NCI-H345 (cell line): ENCODE measurements at regions not wholly inside any gene's neighbourhood (a gene's known extent, or its start where the extent isn't known, plus 50 kb on each side); places are given as distances from the start of the nearest gene placed in this dataset.
"Not testable (repeated sequence)": the region's sequence is repeated elsewhere in the genome, so short reads cannot be mapped to it uniquely, and the experiment has no call there.

Experiments
- DNase-seq: peaks from one replicate; lab custom pipeline; 2025; lab: John Stamatoyannopoulos, UW

DNA sequence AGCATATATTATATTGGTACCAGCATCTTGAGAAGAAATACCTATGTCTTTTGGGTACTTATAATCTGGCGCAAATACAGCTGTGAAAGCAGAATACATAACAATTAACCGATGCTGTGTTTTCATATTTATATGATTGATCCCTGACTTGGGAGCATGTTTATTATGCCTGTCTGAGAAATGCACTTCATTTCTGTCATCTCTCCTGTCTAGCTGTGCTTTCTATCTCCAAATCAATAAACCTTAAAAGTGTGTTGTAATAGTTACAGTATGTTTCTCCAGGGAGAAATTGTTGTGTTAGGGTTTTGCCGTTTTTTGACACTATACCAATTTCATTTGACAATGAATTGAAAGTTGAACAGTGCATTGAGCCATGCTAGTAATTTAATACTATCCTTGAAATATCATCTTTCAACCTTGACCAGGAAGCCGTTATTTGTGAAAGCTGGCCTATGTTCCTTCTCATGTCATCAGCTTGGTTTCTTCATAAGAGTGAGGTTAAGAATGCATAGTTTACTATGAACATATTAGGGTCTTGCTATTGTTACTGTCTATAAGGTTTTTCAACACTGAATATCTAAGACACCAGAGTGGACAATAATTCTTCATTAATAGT is 206.2 kb upstream of the PCDH18 start:
- DNase-seq = no peak

DNA sequence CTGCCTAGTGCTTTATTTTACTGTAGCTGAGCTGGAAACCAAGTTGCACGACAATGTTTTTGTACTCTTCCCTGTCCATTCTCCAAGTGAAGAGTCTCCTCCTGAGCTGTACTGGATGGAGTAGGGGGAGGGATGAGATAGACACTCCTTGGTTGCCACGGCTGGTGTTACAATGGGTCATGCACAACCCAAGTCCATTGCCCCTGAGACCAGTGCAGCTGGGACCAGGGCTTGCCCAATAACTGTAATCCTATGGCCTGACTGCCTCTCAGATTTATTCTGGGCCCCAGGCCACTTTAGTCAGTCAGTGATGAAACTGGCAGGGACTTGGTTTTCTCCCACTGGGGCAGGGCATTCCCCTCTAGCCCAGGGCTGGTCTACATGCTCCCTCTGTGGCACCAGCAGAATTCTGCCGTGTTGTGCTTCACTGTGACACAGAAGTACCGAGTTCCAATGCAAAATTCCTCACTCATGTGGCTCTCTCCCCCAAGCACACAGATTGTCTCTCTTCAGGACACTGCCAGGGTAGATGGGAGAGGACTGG is 203.3 kb upstream of the PCDH18 start:
- no peak for DNase-seq

DNA sequence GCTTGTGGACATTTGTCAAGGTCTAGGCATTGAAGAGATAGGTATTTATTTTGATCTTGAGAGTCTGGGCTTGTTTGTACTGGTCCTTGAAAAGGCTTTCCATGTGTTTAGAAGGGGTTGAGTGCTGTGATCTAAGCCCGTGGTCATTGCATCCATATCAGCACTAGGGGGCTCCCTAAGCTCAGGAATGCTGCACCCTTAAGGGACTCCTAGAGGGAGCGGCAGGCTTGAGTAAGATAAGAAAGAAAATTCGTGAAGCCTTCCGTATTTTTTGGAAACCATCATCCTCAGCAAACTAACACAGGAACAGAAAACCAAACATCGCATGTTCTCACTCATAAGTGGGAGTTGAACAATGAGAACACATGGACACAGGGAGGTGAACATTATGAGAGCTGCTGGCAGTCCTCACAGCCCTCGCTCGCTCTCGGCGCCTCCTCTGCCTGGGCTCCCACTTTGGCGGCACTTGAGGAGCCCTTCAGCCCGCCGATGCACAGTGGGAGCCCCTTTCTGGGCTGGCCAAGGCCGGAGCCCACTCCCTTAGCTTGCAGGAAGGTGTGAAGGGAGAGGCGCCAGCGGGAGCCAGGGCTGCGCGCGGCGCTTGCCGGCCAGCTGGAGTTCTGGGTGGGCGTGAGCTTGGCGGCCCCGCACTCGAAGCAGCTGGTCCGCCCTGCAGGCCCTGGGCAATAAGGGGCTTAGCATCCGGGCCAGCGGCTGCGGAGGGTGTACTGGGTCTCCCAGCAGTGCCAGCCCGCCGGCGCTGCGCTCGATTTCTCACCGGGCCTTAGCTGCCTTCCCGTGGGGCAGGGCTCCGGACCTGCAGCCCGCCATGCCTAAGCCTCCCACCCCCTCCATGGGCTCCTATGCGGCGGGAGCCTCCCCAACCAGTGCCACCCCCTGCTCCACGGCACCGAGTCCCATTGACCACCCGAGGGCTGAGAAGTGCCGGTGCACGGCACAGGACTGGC is 201.2 kb upstream of the PCDH18 start:
- DNase-seq = not testable (repeated sequence)

DNA sequence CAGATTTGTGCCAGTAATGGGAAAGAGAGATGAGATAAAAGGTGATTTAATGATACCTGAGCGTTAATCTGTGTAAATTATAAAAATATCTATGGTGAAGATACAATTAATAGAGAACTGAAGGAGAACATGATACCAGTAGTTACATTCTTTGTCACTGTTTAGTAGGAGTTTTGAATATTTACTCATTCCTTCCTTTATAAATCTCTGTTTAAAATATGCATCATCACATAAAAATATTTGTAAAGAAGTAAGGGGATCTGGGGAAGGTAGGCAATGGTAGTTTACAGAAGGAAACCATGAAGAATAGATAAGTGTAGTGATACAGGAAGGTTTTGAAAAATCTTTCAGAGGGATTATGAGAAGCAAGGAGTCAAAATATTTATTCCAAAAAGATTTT is 190.6 kb upstream of the PCDH18 start:
- no peak for DNase-seq

DNA sequence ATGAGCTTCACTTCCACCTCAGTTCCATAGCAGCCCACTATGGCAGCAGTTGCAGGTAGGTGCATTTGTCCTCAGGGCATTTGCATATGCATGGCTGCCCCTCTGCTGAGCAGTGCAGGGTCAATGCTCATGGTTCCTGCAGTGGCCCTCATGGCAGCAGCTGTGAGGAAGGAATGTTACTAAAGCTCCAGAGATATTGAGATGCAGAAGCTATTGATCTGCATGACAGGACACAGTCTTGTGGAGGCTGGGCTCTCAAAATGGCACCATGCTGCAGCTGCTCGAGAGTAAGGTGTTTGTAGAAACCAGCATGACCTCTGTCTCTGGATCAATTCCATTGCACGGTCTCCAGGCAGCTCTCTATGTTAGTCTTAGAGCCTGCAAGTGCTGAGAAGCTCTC is 179.2 kb upstream of the PCDH18 start:
- no peak for DNase-seq

DNA sequence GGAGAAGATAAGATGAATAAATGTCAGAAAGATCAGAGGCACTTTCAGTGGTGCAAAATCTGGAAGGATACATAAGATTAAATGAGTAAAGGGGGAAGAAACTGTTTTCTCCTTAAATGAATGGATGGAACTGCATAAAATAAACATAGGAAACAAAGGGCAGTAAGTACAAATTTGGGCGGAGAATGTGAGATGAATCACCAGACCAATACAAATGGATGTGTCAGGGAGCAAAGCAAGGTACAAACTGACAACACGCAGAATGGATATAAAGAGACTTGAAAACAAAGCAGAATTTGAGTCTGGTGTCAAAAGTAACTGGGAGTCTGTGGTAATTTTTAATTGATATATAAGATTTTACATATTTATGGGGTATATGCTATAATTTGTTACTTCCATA is 175.3 kb upstream of the PCDH18 start:
- DNase-seq = no peak

DNA sequence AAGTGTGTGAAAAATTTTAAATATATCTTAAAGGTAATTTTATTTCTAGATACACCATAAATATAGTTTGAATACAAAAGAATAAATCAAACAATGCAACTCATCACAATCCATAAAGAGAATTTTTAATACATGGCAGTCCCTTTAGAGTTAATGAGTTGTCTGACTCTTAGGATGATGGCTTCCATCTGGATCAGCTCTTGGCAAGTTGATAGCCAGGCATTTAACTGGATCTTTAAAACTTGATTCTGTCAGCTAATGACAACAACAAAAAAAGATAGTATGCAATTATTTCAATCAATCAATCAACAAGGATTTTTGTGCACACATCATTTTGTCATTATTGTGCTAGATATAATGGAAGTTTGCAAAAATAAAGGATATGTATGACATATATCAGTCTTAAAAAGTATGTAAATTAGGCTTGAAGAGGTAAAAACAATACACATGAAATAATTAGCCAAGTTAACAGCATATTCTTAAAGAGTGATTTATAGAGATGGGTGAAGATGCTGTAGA is 174.9 kb upstream of the PCDH18 start:
- no peak for DNase-seq

DNA sequence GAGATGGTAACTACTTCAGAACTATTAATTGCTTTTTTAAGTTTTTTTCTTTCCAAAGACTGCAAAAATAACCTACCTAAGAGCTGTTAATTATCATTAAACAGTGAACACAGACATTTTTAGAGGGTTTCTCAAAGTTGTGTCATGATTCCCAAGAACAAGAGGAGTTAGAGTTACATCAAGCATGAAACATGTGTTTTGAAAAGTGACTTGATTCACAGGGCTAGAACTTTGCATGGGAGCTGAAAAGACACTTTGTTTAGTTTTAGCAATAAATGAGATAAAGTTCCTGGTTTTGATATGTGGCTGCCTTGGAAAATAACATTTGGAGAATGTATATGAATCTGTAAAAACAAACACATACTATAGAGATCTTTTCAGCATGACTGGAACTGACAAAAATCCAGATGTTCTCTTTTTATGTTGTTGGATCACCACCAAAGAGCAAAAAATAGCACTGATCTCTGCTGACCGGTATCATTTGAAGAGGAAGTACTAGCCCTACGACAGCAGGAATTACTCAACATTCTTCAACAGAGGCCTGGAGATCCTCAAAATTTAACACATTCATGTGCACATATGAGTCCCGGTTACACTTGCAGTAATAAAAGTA is 173.0 kb upstream of the PCDH18 start:
- no peak for DNase-seq

DNA sequence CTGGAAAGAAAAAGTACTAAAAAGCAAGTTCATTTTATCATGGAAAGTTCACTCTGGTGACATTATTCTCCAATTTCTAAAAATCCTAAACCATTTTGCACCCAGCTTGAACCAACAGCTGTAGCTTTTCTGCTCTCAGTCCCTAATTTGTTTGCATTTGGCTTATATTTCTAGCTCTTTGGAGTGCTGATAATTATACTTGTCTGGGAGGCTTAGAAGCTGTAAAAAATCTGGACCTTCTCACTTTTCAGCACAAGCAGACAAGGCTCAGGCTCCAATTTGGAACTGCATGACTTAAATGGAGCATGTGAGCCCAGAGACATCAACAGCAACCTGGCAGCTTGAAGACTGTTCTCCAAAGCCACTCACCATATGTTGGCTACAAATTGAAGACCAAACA is 170.9 kb upstream of the PCDH18 start:
- no peak for DNase-seq

DNA sequence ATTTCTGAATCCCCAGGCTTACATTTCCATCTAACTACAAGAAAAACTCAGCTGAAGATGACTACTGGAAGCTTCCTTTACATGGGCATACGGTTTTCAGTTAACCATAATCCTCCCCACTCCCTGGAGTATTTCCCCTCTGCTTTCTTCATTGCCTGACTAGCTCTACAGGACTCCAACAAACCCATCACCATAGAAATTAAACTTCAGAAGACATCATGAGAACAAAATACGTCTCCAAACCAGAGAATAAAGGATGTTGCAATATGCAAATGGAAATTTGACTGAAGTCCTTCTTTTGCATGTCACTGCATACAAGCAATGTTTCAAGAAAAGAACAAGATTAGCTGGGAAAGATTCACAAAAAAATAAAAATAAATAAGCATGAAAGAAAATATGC is 170.2 kb upstream of the PCDH18 start:
- DNase-seq = no peak

DNA sequence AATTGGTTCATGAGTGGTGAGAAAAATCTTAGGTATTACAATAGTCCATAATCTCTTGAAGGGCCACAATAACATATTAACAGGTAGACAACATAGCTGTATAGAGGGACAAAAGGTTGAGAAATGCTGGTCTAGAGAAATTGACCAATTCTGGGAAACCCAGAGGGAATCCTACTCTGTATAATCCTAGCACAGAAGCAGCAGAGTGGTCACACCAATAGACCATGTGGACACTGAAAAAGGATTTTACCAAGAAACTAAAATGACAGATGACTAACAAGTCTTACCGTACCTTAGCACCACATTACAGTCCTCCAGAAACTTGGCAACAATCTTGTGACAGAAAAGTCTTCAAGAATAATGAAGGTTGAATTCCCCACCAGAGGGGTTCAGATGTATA is 169.1 kb upstream of the PCDH18 start:
- no peak for DNase-seq

DNA sequence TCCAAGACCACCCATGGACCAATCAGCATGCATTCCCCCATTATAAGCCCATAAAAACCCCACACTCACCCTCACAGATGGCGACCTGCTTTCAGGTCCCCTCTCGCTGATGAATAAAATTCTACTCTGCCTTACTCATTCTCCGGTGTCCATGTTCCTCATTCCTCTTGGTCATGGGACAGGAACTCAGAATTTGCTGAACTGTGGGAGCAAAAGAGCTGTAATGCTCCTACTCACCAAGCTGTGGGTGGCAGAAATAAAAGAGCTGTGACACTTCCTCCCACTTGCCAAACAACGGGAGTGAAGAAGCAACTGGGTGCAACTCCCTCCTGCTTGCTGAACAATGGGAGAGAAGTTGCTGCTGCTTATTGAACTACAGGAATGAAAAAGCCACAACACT is 168.5 kb upstream of the PCDH18 start:
- DNase-seq = no peak

DNA sequence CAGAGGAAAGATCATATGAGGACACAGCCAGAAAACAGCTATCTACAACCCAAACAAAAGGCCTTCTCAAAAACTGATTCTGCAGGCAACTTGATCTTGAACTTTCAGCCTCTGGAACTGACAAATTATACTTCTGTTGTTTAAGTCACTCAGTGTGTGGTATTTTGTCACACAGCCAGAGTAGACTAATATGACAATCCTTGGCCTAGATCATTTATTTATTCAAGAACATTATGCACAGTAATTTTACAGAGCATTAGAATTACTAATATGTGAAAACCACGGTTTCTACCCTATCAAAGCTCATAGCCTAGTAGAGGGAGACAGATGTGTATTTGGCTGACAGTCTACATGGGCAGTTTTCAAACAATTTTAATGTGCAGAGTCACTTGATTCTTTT is 167.8 kb upstream of the PCDH18 start:
- no peak for DNase-seq

DNA sequence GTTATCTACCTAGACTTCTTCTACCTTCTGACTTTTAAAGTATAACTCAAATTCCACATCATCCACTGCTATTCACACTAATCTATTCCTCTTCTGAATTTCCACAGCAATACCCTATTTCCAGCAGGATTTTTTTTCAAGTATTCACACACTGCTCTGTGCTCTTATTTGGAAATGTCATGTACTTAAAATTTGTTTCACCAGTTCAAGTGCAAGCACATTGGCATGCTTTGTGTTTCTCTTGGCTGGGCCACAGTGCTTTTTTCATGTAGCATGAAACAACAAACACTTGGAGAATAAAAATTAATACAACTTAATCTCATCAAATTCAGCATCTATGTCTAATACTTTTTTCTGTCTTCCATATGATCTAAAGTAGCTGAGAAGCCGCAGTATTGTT is 161.8 kb upstream of the PCDH18 start:
- DNase-seq = no peak

DNA sequence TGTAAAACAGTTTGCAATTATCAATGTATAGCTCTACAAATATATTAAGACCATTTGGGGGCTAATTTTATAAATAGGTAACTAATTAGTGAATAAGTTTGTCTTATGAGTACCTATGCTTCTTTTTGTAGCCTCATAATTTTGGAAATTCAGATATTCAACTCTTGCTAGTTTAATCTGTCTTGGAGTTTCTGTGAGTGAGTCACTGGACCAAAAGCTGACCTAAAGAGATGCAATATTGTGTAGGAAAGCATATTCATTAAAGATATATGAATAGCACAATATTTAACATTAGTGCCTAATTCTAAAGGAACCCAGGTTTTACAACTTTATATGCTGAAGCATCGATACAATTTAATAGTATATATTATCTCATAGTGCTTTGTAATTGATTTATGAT is 161.3 kb upstream of the PCDH18 start:
- no peak for DNase-seq

DNA sequence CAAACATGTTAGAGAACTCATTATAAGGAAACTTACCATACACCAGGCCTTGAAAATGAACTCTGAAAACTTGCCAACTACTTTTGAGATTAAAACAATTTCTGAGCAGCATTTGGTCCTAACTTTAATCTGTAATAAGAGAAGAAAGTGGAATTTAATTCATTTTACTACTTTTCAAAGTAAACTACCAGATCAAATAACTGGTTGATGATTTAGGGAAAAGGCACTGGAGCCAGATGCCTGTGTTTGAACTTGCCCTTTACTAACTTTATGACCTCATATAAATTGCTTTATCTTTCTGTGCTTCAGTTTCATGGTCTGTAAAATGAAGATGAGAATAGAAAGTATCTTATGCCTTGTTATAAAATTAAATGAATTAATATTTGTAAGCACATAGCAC is 159.9 kb upstream of the PCDH18 start:
- DNase-seq = no peak

DNA sequence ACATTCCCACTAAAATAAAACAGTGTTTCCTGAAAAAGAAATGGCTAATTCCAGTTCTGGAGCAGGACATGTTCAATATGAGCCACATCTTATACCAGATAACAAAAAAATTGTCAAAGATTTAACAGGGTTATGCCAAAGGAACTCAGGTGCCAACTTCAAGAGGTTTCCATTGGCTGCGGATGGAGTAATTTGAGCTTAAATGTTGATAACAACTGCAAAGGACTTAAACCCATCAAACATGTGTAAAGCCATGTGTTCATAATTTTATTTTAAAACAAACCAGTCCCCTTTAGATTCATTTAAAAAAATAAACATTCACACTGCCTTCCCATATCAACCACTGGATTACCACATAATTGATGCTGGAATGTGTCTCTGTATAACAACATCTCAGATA is 156.4 kb upstream of the PCDH18 start:
- no peak for DNase-seq

DNA sequence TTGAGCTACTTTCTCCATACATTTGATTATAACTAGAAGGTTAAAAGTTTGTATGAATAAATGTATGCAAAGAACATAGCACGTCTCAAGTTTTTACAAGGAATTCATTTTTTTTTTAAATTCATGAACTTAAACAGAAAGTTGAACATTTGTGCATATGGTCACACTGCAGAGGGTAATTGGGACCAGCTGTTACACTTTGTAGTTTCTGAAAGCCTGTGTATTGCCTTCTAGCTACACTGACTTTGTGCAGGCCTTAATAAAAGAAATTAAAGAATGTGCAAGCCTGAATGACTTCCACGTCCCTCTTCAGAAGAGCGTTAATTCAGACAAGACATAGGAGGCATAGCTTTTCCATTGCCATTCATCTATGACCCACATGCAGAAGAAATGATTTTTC is 153.1 kb upstream of the PCDH18 start:
- no peak for DNase-seq

DNA sequence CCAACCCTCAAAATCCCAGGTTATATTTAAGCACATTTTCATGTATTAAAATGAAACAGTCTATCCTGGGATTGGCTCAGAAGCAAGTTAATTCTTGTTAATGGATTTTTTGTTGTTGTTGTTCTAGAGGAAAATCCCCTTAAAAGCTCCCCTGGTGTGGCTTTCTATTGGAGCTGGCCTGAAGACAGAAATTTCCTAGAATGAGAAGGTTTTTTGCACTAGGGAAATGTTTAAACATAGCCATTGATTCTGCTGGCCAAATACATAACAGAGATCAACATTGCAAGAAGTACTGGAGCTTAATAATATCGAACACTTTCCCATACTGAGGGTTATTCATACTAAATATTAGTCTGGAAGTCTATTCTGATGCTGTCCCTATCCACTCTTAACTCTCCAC is 148.8 kb upstream of the PCDH18 start:
- DNase-seq = no peak

DNA sequence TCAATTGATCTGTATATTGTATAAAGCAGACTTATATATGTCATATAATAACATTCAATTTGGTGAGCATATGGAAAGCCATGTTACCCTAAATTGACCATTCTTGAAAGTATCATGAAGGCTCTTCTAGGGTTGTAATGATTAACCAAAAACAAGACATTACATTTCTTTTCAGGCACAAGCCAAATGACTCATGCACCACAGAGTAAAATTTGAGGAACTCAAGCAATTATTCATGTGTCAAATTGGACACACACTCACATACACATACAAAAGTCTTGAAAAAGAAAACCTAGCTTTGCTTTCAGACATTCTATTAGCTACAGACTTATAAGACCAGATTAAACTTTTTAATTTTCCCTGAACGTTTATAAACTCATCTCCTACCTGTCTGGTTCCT is 146.5 kb upstream of the PCDH18 start:
- DNase-seq = no peak

DNA sequence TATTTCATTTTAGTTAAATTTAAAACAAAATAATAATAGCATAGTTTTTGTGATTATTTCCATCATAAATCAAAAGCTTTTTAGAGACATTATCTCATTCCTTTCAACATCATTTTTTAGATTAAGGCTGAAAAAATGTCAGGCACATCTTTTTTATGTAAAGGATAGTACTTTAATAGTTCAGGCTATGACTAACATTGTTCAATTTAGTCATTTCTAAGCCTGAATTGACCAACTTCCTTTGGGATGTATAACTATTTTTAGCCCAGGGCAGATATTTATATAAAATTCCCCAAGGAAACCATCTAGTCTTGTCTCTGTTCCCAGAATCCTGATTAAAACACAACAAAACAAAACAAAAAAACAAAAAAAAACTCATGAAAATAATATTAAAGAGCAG is 145.6 kb upstream of the PCDH18 start:
- no peak for DNase-seq

DNA sequence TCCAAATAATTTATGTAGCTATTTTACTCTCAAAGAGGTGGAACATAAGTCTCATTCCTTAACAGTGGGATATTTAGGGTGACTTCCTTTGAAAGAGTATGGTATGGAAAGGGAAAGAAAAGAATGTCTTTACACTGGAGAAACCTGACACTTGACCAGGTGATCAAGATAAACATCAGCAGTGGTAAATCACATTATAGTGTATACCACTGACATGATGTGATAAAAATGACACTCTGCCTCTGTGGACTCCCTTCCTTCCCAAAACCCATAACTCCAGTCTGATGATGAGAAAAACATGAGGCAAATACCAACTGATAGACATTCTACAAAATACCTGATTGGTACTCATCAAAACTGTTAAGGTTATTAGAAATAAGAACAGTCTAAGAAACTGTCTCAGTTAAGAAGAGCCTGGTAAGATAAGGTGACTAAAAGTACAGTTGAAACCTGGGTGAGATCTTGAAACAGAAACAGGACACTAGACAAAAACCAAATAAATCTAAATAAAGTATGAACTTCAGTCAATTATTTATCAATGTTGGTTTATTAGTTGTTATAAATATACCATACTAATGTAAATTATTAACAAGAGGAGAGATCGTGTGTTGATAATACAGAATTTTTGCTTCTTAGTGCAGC is 144.2 kb upstream of the PCDH18 start:
- no peak for DNase-seq
